ENCODE measurements at regions not wholly inside any gene's neighbourhood (a gene's known extent, or its start where the extent isn't known, plus 50 kb on each side); places are given as distances from the start of the nearest gene placed in this dataset.

- no peak for TF ChIP-seq POLR2A (IDR thresholded peaks at IDR 0.05; ENCODE audit: low read length)
- TF ChIP-seq GATA1 (IDR thresholded peaks at IDR 0.05; ENCODE audit: low read depth, low read length) = no peak
Measured at GRCh38 chr13:40346592-40346991, 319.8 kb downstream of the FOXO1 start.

Measured in erythroblast (primary cell).